ENCODE measurements at regions not wholly inside any gene's neighbourhood (a gene's known extent, or its start where the extent isn't known, plus 50 kb on each side); places are given as distances from the start of the nearest gene placed in this dataset.
"Not testable (repeated sequence)": the region's sequence is repeated elsewhere in the genome, so short reads cannot be mapped to it uniquely, and the experiment has no call there.

- no peak overlapping the region for H3K4me3 ChIP-seq (ENCODE audit: low read length)
- no peak for DNase-seq (ENCODE audit: low read depth, low spot score)
Observed at GRCh38 chr12:114063435-114063834, 97.3 kb upstream of the RBM19 start.

GRCh38 chr12:114056351-114056750, 90.2 kb upstream of the RBM19 start:
- DNase-seq (ENCODE audit: low read depth, low spot score): not testable (repeated sequence)

GRCh38 chr12:114054982-114055381, 88.9 kb upstream of the RBM19 start:
- H3K4me3 ChIP-seq (ENCODE audit: low read length): no peak overlapping the region
- no peak for DNase-seq (ENCODE audit: low read depth, low spot score)

More at GRCh38 chr12:114056351-114056750, 90.2 kb upstream of the RBM19 start:
- not testable (repeated sequence) for H3K4me3 ChIP-seq (ENCODE audit: low read length)

- DNase-seq (ENCODE audit: low read depth, low spot score): no peak
- no peak overlapping the region for H3K4me3 ChIP-seq (ENCODE audit: low read length)
Observed at GRCh38 chr12:114046236-114046998, 80.3 kb upstream of the RBM19 start.

DNA sequence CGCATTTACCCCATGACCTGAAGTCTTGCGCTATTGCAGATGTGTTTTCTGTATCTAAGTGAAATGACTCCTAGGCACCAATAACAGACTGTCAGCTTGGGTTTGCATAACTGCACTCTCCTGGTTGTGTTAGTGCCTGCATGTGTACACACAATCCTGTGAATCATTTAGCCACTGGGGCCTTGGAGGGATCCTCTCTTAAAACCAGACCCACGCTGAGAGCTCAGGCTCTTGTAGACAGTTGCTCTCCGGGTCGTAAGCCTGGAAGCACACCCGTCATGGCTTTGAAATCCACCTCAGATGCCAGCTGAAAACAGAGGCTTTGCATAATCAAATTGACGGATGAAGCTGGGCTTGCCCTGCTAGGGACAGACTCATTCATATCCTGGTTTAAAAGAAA, 79.2 kb upstream of the RBM19 start:
- no peak overlapping the region for H3K4me3 ChIP-seq (ENCODE audit: low read length)
- DNase-seq (ENCODE audit: low read depth, low spot score): no peak

DNA sequence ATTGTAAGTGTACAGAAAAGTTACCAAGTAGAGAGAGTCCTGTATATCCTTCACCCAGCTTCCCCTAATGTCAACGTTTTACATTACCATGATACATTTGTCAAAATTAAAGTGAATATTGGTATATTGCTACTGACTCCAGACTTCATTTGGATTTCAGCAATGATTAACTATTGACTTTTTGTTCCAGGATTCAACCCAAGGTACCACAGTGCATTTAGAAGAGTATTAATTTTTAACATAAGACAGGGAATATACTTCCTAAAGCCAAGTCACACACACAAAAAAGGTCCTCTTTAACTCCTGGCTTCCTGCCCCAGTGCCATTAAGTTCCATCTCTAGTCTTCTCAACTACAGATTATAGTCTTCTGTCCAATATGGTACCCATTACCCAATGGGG, 75.5 kb upstream of the RBM19 start:
- DNase-seq (ENCODE audit: low read depth, low spot score): no peak
- H3K4me3 ChIP-seq (ENCODE audit: low read length): no peak overlapping the region

DNA sequence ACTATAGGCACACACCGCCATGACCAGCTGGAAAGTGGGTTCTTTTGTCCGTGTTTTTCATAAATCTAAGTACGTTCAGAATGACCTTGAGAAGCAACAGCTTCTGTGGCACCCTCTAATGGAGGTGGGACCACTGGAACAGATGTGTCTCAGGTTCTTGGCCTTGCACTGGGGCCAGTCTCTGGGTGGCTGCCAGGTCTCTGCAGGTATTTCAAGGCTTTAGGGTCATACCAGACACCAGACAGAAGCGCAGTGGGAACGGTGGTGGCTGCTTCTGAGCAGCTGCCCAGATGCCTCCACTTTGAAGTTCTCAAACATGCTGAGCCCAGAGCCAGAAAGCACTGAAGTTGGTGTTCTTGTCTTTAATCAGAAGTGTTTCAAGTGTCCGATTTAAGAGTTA, 75.0 kb upstream of the RBM19 start:
- H3K4me3 ChIP-seq (ENCODE audit: low read length): no peak overlapping the region

GRCh38 chr12:114038962-114039361, 72.8 kb upstream of the RBM19 start:
- H3K4me3 ChIP-seq (ENCODE audit: low read length): no peak overlapping the region
- no peak for DNase-seq (ENCODE audit: low read depth, low spot score)

More for the DNA sequence above, 75.0 kb upstream of the RBM19 start:
- no peak for DNase-seq (ENCODE audit: low read depth, low spot score)

DNA sequence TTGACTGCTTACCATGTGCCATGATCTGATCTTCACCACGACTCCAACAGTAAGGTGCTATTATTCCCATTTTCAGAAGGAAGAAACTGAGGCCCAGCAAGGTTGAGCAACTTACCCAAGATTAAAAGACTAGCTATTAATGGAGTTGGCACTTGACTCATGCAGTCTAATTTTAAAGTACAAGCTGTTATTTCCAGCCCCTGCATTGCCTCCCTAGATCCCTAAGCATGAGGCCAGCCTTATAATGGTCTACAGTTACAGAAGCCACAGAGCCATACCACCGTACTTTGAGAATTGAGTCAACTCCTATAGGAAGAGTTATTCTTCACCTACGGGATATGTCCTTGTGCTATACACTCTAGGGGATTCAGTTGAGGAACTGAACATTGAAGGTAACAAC, 66.7 kb upstream of the RBM19 start:
- no peak for DNase-seq (ENCODE audit: low read depth, low spot score)
- H3K4me3 ChIP-seq (ENCODE audit: low read length): no peak overlapping the region

- H3K4me3 ChIP-seq (ENCODE audit: low read length): no peak overlapping the region
- DNase-seq (ENCODE audit: low read depth, low spot score): no peak
Observed at GRCh38 chr12:114030451-114030850, 64.3 kb upstream of the RBM19 start.

- DNase-seq (ENCODE audit: low read depth, low spot score): no peak
- no peak overlapping the region for H3K4me3 ChIP-seq (ENCODE audit: low read length)
Observed at GRCh38 chr12:114026805-114027204, 60.7 kb upstream of the RBM19 start.

DNA sequence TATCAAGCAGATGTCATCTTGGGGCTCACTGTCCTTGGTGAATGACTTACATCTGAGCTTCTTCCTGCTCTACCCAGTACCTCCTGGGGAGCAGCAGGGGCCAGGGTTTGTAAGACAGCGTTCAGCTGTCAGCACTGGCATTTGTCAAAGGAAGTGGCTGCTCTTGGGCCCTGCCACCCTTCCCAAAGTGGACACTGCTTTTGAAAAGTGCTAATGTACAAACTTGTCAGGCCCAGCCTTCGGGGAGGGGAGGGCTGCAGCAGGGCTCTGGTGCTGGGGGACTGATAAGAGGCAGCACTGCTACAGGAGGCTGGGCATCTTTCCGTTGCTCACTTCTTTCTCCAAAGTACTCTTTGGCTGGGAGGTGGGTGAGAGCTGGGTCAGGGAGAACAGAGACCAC, 59.8 kb upstream of the RBM19 start:
- no peak overlapping the region for H3K4me3 ChIP-seq (ENCODE audit: low read length)
- DNase-seq (ENCODE audit: low read depth, low spot score): no peak

GRCh38 chr12:114022081-114022480, 56.0 kb upstream of the RBM19 start:
- not testable (repeated sequence) for H3K4me3 ChIP-seq (ENCODE audit: low read length); DNase-seq (ENCODE audit: low read depth, low spot score)

DNA sequence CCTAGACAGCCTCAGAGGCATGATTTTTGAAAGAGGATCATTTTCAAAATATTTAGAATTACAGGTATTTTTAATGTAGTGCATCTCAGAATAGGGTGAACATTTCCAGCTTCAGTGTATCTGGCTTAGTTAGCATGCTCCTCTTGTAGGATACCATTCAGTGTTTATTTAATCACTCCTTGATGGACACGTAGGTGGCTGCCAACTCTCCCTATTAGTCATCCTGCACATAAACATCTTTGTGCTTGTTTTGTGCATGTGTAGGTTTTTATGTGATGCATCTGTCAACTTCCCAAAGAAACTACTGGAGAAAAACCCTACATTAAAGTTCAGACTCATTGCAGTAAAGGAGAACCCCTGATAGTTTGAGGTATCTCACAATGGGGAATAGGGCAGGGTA, 52.5 kb upstream of the RBM19 start:
- DNase-seq (ENCODE audit: low read depth, low spot score): no peak
- no peak overlapping the region for H3K4me3 ChIP-seq (ENCODE audit: low read length)

Data from Jurkat, Clone E6-1 (cell line).